GM18517 (cell line): ENCODE measurements at regions not wholly inside any gene's neighbourhood (a gene's known extent, or its start where the extent isn't known, plus 50 kb on each side); places are given as distances from the start of the nearest gene placed in this dataset.

Source experiments
- ATAC-seq: cut with Tn5 transposase; IDR thresholded peaks from one replicate; pipeline ENCODE4 v1.9.1; 2021; ENCODE audit warnings: mild to moderate bottlenecking, moderate library complexity; ENCODE audit not compliant: unreplicated experiment

DNA sequence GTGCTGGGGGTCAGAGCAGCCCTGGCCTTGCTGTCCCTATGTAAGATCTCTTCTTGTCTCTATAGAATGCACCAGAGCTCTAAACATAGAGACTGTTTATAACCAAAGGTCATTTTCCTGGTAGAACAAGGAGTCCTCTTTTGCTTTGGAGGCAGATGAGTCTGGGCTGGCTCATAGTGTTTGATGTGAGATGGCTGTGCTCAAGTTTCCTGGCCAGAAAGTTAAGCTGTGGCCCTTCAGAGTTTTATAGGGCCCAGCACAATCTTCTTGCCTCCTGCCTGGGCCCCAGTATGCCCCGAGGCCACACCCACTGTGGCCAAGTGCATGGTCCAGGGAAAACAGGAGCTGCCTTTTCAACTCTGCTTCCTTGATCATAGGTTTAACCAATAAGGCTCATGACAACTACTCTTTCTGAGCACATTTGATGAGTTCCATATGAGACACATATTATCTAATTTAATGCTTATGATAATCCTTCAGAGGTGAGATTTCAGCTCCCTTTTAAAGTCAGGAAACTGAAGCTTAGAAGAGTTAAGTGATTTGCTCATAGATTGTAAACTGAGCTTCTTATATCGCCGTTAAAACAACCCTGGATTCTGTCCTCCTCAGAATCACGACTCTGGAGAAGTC, 66.3 kb downstream of the MYCN start:
- ATAC-seq: no peak

DNA sequence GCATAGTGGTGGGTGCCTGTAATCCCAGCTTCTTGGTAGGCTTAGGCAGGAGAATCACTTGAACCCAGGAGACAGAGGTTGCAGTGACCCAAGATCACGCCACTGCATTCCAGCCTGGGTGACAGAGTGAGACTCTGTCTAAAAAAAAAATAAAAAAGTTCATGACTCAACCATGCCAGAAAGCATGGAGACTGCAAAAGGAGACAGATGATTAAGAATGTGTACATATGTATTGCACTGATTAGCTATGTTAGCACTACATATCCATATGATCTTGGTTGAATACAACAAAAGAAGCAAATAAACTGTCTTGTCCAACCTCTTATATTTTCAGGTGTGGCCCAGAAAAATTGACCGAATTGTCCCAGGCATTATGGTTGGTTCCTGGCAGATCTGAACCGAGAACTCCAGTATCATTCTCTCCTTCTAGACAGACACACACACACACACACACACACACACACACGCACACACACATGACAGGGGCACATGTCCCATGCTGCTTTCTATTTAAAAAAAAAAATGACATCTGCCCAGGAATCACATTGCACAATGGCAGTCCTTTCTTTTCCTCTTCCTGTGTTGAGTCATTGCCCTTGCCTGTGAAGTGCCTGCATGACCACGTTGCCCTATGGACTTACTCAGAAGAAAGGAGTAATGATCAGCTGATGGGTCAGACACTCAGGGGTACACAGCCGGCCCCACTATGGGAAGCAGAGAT, 65.6 kb downstream of the MYCN start:
- ATAC-seq: no peak

DNA sequence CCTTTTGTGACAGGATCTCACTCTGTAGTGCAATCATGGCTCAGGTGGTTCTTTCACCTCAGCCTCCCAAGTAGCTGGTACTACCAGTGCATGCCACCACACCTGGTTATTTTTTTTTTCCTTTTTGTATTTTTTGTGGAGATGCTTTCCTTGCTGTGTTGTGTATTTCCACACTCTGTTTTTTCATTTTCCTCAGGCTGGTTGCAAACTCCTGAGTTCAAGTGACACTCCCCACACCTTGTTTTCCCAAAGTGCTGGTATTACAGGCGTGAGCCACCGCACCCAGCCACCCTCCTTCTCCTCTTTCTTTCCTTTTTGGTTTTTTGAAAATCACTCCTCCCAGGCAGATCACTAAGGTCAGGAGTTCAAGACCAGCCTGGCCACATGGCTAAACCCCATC, 65.0 kb downstream of the MYCN start:
- ATAC-seq: no peak

DNA sequence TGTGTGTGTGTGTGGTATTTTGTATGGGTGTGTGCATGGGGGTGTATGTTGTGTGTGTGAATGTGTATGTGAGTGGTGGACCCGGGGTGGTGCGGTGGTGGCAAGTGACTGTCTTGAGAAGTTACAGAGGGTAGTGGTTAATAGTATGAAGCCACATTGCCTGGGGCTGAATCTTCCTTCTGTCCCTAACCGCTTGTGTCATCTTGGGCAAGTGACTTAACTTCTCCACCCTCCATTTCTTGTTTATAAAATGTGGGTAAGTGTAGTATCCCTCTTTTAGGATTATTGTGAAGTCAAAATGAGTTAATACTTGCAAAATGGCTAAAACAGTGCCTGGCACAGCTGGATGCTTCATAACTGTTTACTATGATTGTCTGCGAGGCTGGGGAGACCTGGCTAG, 63.5 kb downstream of the MYCN start:
- no peak for ATAC-seq

DNA sequence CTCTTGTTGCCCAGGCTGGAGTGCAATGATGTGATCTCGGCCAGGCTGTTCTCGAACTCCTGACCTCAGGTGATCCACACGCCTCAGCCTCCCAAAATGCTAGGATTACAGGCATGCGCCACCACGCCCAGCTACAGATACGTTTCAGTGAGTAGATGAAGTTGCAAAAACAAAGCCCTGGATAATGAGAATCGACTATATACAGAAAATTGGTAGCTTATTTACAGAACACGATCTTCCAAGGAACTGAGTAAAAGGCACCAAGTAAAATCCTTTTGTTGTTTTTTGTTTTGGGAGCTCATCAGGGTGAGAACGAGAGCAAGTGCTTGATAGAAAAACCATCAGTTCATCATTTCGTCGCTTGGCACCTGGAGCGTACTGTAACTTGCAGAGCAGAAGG, 62.8 kb downstream of the MYCN start:
- ATAC-seq: no peak

DNA sequence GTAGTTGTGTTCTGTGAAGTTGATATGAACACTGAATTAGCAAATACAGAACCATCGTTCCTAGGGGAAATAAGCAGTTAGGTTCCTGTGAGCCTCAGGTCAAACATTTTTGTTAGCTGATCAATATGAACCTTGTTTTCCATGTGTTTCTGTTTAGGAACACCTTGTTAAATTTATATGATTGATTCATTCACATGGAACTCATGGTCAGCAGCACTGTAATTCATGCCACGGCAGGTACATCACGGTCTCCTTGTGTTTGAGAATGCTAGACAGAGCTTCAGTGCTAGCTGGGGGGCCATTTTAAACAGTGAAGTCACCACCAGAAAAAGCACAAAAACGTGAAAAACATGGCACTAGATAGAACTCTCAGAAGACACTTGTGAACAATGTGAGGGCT, 62.2 kb downstream of the MYCN start:
- no peak for ATAC-seq

DNA sequence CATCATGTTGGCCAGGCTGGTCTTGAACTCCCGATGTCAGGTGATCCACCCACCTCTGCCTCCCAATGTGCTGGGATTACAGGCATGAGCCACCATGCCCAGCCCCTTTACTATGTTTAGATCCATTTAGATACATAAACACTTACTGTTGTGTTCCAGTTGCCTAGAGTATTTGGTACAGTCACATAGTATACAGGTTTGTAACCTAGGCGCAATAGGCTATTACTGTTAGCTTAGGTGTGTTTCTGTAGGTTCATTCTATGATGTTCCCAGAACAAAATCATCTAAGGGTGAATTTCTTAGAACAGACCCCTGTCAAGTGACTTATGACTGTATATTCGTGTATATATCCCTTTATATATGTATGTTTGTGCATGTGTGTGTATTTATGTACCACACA, 61.8 kb downstream of the MYCN start:
- ATAC-seq: no peak

DNA sequence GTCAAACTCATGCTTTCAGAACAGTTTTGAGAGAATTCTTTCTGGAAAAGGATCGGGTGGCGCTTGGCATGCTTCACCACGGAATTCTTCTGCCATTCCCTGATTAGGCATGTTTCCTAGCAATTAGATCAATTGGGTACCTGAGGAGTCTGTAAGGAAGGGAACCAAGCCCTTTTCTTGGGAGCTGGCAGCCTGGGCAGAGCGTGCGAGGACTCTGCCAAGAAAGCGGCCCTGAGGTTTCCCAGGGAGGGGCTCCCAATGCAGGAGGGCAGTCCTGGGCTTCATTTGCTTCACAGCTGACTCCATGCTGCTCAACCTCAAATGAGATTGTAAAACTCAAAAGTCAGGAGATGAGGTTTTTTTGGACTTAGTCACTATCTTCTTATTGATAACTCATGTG, 60.3 kb downstream of the MYCN start:
- ATAC-seq: no peak

DNA sequence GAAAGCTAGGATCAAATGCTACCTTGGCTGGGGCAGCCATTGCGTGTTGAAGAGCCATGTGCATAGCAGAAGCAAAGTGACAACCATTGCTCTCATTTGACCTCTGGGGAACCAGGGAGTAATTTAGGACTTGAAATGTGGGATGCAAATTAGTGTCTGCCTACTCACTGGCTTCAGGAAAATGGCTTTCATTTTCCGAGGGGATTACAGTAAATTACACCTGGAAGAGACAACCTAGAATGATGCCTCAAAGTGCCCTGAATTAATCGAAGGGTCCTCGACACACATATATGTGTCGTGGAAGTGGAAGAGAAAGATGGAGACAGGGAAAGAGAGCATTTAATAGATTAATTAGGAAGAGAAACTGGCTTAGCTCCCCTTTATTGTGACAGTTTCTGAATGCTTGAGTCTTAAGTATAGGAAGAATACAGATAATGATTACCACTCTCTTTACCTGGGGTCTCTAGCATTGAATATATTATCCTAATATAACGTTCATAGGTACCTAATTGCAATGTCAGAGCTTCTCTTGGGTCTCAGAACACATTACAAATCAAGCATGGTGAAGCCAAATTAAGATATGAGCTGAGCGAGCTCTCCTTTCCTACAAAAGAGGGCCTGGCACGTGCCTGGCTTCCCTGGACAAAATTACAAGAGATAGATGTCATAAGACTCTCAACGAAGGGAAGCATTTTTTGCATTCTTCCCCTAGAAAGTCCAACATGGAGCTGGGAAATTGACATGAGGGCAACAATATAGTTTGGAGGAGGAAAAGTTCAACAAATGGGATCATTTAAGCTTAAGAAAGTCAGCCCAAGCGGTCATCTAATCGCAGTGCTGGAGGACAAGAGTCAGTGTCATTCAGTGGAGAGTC, 59.5 kb downstream of the MYCN start:
- ATAC-seq: no peak

DNA sequence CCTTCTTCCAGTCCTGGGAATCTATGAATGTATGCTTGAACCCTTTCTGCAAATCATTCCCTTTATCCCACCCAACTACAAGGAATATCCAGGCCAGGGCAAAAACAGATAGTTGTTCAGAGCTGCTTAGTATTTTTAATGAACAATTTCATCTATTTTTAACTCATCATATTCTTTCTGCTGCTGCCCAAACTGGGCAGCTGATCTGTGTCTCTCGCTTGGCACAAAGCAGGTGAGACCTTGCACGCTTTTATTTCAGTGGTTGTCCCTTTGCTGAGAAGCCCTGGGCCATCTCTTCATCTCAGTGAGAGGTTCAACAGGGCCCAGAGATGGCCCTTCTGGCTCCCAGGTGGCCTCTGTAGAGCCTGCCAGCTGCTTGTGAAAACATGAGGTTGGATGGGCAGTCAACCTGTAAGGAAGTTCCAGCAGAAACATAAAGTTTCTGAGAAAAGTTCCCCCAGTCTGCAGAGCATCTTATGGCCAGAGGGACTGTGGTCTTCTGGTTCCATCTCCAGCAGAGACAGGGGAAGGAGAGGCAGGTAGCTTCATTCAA, 57.5 kb downstream of the MYCN start:
- ATAC-seq: no peak

DNA sequence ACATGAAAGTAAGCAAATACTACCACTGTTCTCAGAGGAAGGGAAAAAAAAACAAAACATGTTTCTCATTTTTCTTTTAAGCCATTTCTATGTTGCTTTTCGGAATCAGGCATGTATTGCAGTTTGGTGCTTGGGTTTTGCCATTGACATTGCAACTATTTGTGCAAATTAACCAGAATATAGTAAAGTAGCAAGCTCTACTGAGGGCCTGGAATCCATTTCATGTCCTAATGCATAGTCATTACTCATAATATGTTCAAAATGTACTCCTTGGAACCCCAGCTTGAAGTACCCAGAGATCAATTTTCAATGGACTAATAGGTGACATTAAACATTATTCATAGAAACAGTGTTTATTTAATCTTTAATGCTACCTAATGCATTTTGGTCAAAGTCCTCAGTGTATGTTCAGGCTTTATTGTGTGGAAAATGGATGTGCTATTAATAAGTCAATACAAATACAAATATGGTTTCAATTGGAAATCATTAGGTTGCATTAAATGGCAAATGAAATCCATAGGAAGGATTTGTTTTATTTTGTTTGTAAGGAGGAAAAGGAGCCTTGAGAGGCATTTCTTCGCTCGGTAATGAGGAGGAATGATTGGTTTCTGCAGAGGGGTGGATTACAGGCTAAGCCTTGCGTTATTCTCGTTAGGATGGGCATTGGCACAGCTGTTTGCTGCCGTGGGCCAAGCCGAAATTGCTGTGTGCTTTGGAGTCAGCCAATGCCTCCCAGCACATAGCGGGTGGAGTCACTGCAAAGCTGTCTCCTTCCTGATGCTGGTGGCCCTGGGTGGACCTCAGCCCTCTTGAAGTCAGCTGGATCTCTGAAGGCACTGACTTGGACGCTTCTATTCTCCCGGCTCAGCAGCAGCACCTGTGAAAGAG, 56.4 kb downstream of the MYCN start:
- ATAC-seq: no peak
